Dendritic cell treated with granulocyte-macrophage colony-stimulating factor and Interleukin-4, amounts not matched to agents 40 ng/mL and 50 ng/mL, for 4 days (primary cell): ENCODE measurements at regions not wholly inside any gene's neighbourhood (a gene's known extent, or its start where the extent isn't known, plus 50 kb on each side); places are given as distances from the start of the nearest gene placed in this dataset.

Source experiments
- H3K27ac Mint-ChIP-seq: one replicate; pipeline ENCODE4 v1.8.0; 2022; ENCODE audit warnings: mild to moderate bottlenecking, mixed read lengths
- H3K27me3 Mint-ChIP-seq: one replicate; pipeline ENCODE4 v1.8.0; 2022; ENCODE audit warnings: mild to moderate bottlenecking, mixed read lengths
- H3K36me3 Mint-ChIP-seq: one replicate; pipeline ENCODE4 v1.8.0; 2022; ENCODE audit warnings: low read depth, mixed read lengths
- H3K4me1 Mint-ChIP-seq: one replicate; pipeline ENCODE4 v1.8.0; 2022; ENCODE audit warnings: low read depth, mixed read lengths
- H3K4me3 Mint-ChIP-seq: one replicate; pipeline ENCODE4 v1.8.0; 2022; ENCODE audit warnings: mild to moderate bottlenecking, moderate library complexity, mixed read lengths
- H3K9me3 Mint-ChIP-seq: one replicate; pipeline ENCODE4 v1.8.0; 2022; ENCODE audit warnings: mixed read lengths
- intact Hi-C: fragments of 100-400 bp; cut with micrococcal nuclease; formaldehyde crosslinking; loops from one replicate; pipeline ENCODE4 v1.15.0; 2022

- Mint-ChIP-seq H3K27ac (no peak overlapping the region), H3K4me3 (no peak overlapping the region), H3K27me3 (peaks cover 2% of the 10 kb centered on the region), H3K9me3 (no peaks in the 10 kb centered on the region), H3K36me3 (no peaks in the 10 kb centered on the region), H3K4me1 (peaks cover 8% of the 10 kb centered on the region)
- intact Hi-C loops = no loop called here
These were observed 62.8 kb upstream of the DTNA start for GRCh38 chr18:34647251-34647650.

- no peaks in the 10 kb centered on the region for H3K36me3 Mint-ChIP-seq
- intact Hi-C loops = no loop called here
- peaks cover 10% of the 10 kb centered on the region for H3K4me1 Mint-ChIP-seq
- no peak overlapping the region for H3K4me3 Mint-ChIP-seq
- no peak overlapping the region for H3K27ac Mint-ChIP-seq
- H3K27me3 Mint-ChIP-seq = peaks cover 2% of the 10 kb centered on the region
- H3K9me3 Mint-ChIP-seq = no peaks in the 10 kb centered on the region
These were observed 61.7 kb upstream of the DTNA start for GRCh38 chr18:34648269-34648985.

GRCh38 chr18:34649080-34649479 is 61.0 kb upstream of the DTNA start:
- peaks cover 10% of the 10 kb centered on the region for H3K4me1 Mint-ChIP-seq
- H3K27me3 Mint-ChIP-seq = peaks cover 2% of the 10 kb centered on the region
- no peaks in the 10 kb centered on the region for H3K36me3 Mint-ChIP-seq
- H3K9me3 Mint-ChIP-seq = no peaks in the 10 kb centered on the region
- intact Hi-C loops = no loop called here
- H3K27ac Mint-ChIP-seq = no peak overlapping the region
- H3K4me3 Mint-ChIP-seq = no peak overlapping the region

- Mint-ChIP-seq H3K4me1 (peaks cover 10% of the 10 kb centered on the region), H3K27me3 (peaks cover 2% of the 10 kb centered on the region), H3K4me3 (no peak overlapping the region), H3K27ac (no peak overlapping the region), H3K9me3 (no peaks in the 10 kb centered on the region), H3K36me3 (no peaks in the 10 kb centered on the region)
- intact Hi-C loops = no loop called here
These were observed 60.0 kb upstream of the DTNA start for GRCh38 chr18:34650121-34650545.

- Mint-ChIP-seq H3K9me3 (no peaks in the 10 kb centered on the region), H3K4me1 (peaks cover 10% of the 10 kb centered on the region), H3K4me3 (no peak overlapping the region), H3K36me3 (no peaks in the 10 kb centered on the region), H3K27me3 (peaks cover 2% of the 10 kb centered on the region), H3K27ac (no peak overlapping the region)
- intact Hi-C loops = no loop called here
These were observed 58.3 kb upstream of the DTNA start for GRCh38 chr18:34651586-34652369.

- H3K4me3 Mint-ChIP-seq = no peak overlapping the region
- H3K27ac Mint-ChIP-seq = no peak overlapping the region
- H3K36me3 Mint-ChIP-seq = no peaks in the 10 kb centered on the region
- no peaks in the 10 kb centered on the region for H3K9me3 Mint-ChIP-seq
- peaks cover 20% of the 10 kb centered on the region for H3K4me1 Mint-ChIP-seq
- intact Hi-C loops = no loop called here
- peaks cover 2% of the 10 kb centered on the region for H3K27me3 Mint-ChIP-seq
These were observed 55.0 kb upstream of the DTNA start for GRCh38 chr18:34655131-34655530.

GRCh38 chr18:34657860-34658500 is 52.1 kb upstream of the DTNA start:
- no peaks in the 10 kb centered on the region for H3K36me3 Mint-ChIP-seq
- intact Hi-C loops = no loop called here
- H3K4me3 Mint-ChIP-seq = no peak overlapping the region
- no peaks in the 10 kb centered on the region for H3K9me3 Mint-ChIP-seq
- H3K27ac Mint-ChIP-seq = peak overlapping the region; percentile 43
- peaks cover 10% of the 10 kb centered on the region for H3K4me1 Mint-ChIP-seq
- H3K27me3 Mint-ChIP-seq = no peaks in the 10 kb centered on the region

- intact Hi-C loops = loop anchor here (5.0 kb wide), 1 partner anchor 168 kb away; no protein-coding TSS in a partner anchor
- peaks cover 2% of the 10 kb centered on the region for H3K36me3 Mint-ChIP-seq
- H3K4me3 Mint-ChIP-seq = no peak overlapping the region
These were observed 50.2 kb upstream of the DTNA start for GRCh38 chr18:34659579-34660517.

More at GRCh38 chr18:34659579-34660517, 50.2 kb upstream of the DTNA start:
- Mint-ChIP-seq H3K9me3 (no peaks in the 10 kb centered on the region), H3K27ac (peak overlapping the region; percentile 92), H3K4me1 (peaks cover 10% of the 10 kb centered on the region), H3K27me3 (no peaks in the 10 kb centered on the region)
